Mesendoderm (in vitro differentiated cells): ENCODE measurements at regions not wholly inside any gene's neighbourhood (a gene's known extent, or its start where the extent isn't known, plus 50 kb on each side); places are given as distances from the start of the nearest gene placed in this dataset. TPM values are rescaled to one million over a fixed set of nuclear protein-coding genes. Genes with fewer than 3 reads are reported as not detected.

Experiments used
- DNase-seq: peaks from one replicate; pipeline ENCODE4 v3.0.0; 2013
- H2AK5ac ChIP-seq: 2 replicates; pipeline ENCODE4 v1.6.1; 2013; ENCODE audit warnings: low read length, inconsistent platforms
- H2BK120ac ChIP-seq: 2 replicates; pipeline ENCODE4 v1.6.1; 2013; ENCODE audit warnings: low read depth, mild to moderate bottlenecking, low read length, moderate library complexity, mixed read lengths
- H2BK15ac ChIP-seq: replicated peaks from 2 replicates; pipeline ENCODE4 v1.6.1; 2013; ENCODE audit warnings: low read depth, mild to moderate bottlenecking, moderate library complexity
- H2BK5ac ChIP-seq: 2 replicates; pipeline ENCODE4 v1.6.1; 2013; ENCODE audit warnings: low read length, inconsistent platforms
- H3K18ac ChIP-seq: 2 replicates; pipeline ENCODE4 v1.6.1; 2013; ENCODE audit warnings: mild to moderate bottlenecking, low read length, mixed read lengths
- H3K23ac ChIP-seq: one replicate; pipeline ENCODE4 v1.6.1; 2013; ENCODE audit warnings: low read length
- H3K27ac ChIP-seq: 2 replicates; pipeline ENCODE4 v1.5.1; 2013; ENCODE audit warnings: low read depth, mild to moderate bottlenecking, inconsistent platforms, low read length, moderate library complexity
- H3K27me3 ChIP-seq: 2 replicates; pipeline ENCODE4 v1.6.1; 2013; ENCODE audit warnings: low read length, control low read depth, mild to moderate bottlenecking, inconsistent platforms; ENCODE audit not compliant: insufficient read depth, poor library complexity
- H3K36me3 ChIP-seq: 2 replicates; pipeline ENCODE4 v1.6.1; 2013; ENCODE audit warnings: low read length, inconsistent platforms; ENCODE audit not compliant: control insufficient read depth, insufficient read depth
- H3K4ac ChIP-seq: one replicate; pipeline ENCODE4 v1.6.1; 2013; ENCODE audit warnings: low read depth, mild to moderate bottlenecking, low read length, moderate library complexity
- H3K4me1 ChIP-seq: 2 replicates; pipeline ENCODE4 v1.6.1; 2013; ENCODE audit warnings: low read depth, low read length, inconsistent platforms; ENCODE audit not compliant: control insufficient read depth
- H3K4me2 ChIP-seq: 2 replicates; pipeline ENCODE4 v1.6.1; 2013; ENCODE audit warnings: low read length
- H3K4me3 ChIP-seq: 2 replicates; pipeline ENCODE4 v1.5.1; 2013; ENCODE audit warnings: mild to moderate bottlenecking, low read length
- H3K56ac ChIP-seq: one replicate; pipeline ENCODE4 v1.6.1; 2013; ENCODE audit warnings: low read length
- H3K79me1 ChIP-seq: 2 replicates; pipeline ENCODE4 v1.6.1; 2013; ENCODE audit warnings: low read length, inconsistent platforms
- H3K79me2 ChIP-seq: 2 replicates; pipeline ENCODE4 v1.6.1; 2013; ENCODE audit warnings: mild to moderate bottlenecking, low read length; ENCODE audit not compliant: control insufficient read depth, insufficient read depth
- H3K9ac ChIP-seq: 2 replicates; pipeline ENCODE4 v1.6.1; 2013; ENCODE audit warnings: low read length, inconsistent platforms
- H4K5ac ChIP-seq: one replicate; pipeline ENCODE4 v1.6.1; 2013; ENCODE audit warnings: low read length
- H4K8ac ChIP-seq: one replicate; pipeline ENCODE4 v1.6.1; 2013; ENCODE audit warnings: low read depth, mild to moderate bottlenecking, control low read depth, low read length, moderate library complexity
- WGBS: extraction: QIAGEN DNeasy Blood & Tissue Kit; methylation state at CpG from one replicate; pipeline ENCODE4 v1.1.7; 2013; ENCODE audit warnings: low lambda C conversion rate, missing lambda C conversion rate; ENCODE audit not compliant: insufficient coverage; ENCODE audit errors: extremely low coverage; 5-methylcytosine and 5-hydroxymethylcytosine counted together
- small RNA-seq: library from polyadenylated mRNA; stranded (forward); fragments of <200 nt; extraction: miRNeasy Mini kit (QIAGEN cat#:217004); gene quantifications from one replicate; pipeline ENCODE3, GENCODE V24; 2013; ENCODE audit not compliant: insufficient read depth

DNA sequence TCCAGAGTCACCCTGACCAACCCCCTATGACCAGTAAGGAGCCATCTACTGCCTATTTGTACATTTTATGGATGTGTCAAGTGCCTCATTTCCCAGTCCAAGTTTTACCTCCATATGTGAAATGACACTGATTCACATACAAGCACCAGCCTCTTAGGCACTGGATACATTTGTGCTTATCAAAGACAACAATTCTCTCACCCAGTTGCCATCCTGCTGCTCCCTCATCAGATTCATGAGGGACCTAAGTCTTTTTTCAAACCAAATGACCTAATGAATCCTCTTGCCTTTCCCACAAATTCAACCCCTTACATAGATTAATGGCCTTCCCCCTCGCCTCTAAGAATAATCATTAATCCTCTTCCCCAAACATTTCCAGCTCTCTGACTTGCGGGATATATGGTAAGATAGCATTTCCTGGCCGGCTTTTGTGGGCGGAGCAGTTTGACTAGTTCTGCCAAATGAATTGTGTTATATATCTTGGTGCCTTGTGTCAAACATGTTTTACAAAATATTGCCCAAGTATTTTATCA lies 233.9 kb downstream of the ARAP2 start:
- Histone ChIP-seq H4K8ac (no peak overlapping the region), H3K9ac (no peak overlapping the region), H3K18ac (peak overlapping the region; percentile 60), H3K4ac (no peak overlapping the region), H3K4me2 (no peak overlapping the region), H2BK120ac (peak overlapping the region; percentile 73), H2AK5ac (no peak overlapping the region), H3K79me1 (no peaks in the 10 kb centered on the region), H3K27ac (no peak overlapping the region), H2BK5ac (no peak overlapping the region), H2BK15ac (no peak overlapping the region), H3K56ac (no peak overlapping the region), H3K4me1 (no peaks in the 10 kb centered on the region), H3K4me3 (no peak overlapping the region), H3K36me3 (no peaks in the 10 kb centered on the region), H3K23ac (no peak overlapping the region), H4K5ac (no peak overlapping the region), H3K79me2 (no peaks in the 10 kb centered on the region), H3K27me3 (no peaks in the 10 kb centered on the region)
- WGBS: no CpG with 5 or more reads among the region's 4 CpGs
- peak; percentile 34 for DNase-seq

DNA sequence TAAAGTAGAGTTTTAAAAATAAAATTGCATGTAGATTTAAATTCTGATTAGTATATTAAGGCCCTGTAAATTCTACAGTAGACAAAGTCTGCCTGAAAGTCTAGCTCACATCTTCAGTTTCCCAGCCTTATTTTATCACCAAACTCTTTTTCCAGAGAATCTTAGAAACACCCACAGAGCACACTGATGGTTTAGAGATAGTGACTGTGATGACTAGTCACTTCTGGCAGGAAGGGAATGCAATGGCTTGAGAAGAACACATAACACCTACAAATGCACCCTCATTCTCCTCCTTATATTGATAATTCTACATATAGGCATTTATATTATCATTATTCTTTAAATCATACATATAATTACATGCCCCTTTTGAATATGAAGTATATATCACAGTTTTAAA lies 232.9 kb downstream of the ARAP2 start:
- no peak overlapping the region for H3K4me3 ChIP-seq
- DNase-seq: peak; percentile 88
- no peaks in the 10 kb centered on the region for H3K79me2 ChIP-seq
- no peaks in the 10 kb centered on the region for H3K79me1 ChIP-seq
- no peak overlapping the region for H3K4ac ChIP-seq
- no peak overlapping the region for H4K8ac ChIP-seq
- H3K9ac ChIP-seq: no peak overlapping the region
- H3K27me3 ChIP-seq: no peaks in the 10 kb centered on the region
- H3K36me3 ChIP-seq: no peaks in the 10 kb centered on the region
- H3K27ac ChIP-seq: no peak overlapping the region
- no peak overlapping the region for H4K5ac ChIP-seq
- no peak overlapping the region for H3K56ac ChIP-seq
- no peak overlapping the region for H3K18ac ChIP-seq
- no peak overlapping the region for H3K23ac ChIP-seq
- no peak overlapping the region for H3K4me2 ChIP-seq
- no peak overlapping the region for H2BK120ac ChIP-seq
- H2BK15ac ChIP-seq: no peak overlapping the region
- no peak overlapping the region for H2BK5ac ChIP-seq
- no peaks in the 10 kb centered on the region for H3K4me1 ChIP-seq
- H2AK5ac ChIP-seq: no peak overlapping the region

DNA sequence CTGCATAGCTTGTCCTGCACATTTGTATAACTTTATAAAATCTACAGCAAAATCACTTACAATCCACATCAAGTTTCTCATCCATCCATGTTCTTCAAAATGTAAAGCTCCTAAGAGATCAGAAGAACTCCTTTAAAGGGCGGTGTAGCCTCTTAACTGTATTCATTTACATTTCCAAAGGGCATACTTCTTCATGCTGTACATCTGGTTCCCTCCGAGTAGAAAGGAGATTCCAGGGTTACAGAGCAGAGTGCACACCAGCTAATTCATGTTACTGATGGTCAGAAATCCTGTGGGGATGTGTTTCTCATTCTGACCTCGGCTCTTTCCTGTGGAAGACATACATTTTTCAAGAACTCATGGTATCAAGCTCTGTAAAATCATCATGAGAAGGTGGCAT lies 231.8 kb downstream of the ARAP2 start:
- Histone ChIP-seq H3K4me1 (no peaks in the 10 kb centered on the region), H3K18ac (peak overlapping the region; percentile 51), H2BK5ac (no peak overlapping the region), H3K36me3 (no peaks in the 10 kb centered on the region), H3K4me3 (no peak overlapping the region), H3K56ac (no peak overlapping the region), H3K9ac (no peak overlapping the region), H2BK120ac (no peak overlapping the region), H4K5ac (no peak overlapping the region), H3K4me2 (no peak overlapping the region), H3K4ac (no peak overlapping the region), H4K8ac (no peak overlapping the region), H3K27me3 (no peaks in the 10 kb centered on the region), H3K23ac (no peak overlapping the region), H2BK15ac (peak overlapping the region; percentile 85), H2AK5ac (no peak overlapping the region), H3K79me1 (no peaks in the 10 kb centered on the region), H3K79me2 (no peaks in the 10 kb centered on the region), H3K27ac (no peak overlapping the region)
- no peak for DNase-seq
- no CpG with 5 or more reads among the region's 3 CpGs for WGBS

DNA sequence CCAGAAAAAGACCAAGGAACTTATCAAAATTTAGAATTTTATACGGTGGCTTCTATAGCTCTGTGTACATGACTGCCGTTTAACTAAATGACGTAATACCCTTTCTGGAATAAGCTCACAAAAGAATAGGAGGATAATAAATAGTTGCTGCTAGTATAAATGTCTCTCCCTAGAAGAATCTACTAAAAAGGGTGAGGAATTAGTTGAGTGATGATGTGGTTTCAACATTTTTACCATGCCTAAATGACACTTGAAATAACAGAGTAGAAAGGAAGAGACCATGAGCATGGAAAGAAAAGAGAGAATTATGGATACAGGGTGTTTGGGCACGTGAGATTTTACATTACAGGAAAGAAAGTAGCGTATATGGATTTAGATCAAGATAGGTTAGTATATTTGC lies 231.1 kb downstream of the ARAP2 start:
- H3K36me3 ChIP-seq: no peaks in the 10 kb centered on the region
- no peak overlapping the region for H3K23ac ChIP-seq
- DNase-seq: no peak
- H3K4me3 ChIP-seq: no peak overlapping the region
- H4K5ac ChIP-seq: no peak overlapping the region
- H3K79me1 ChIP-seq: no peaks in the 10 kb centered on the region
- H3K4me2 ChIP-seq: no peak overlapping the region
- no peaks in the 10 kb centered on the region for H3K4me1 ChIP-seq
- H2AK5ac ChIP-seq: no peak overlapping the region
- H4K8ac ChIP-seq: no peak overlapping the region
- H2BK5ac ChIP-seq: no peak overlapping the region
- H3K27ac ChIP-seq: no peak overlapping the region
- no peaks in the 10 kb centered on the region for H3K27me3 ChIP-seq
- H2BK120ac ChIP-seq: no peak overlapping the region
- no peaks in the 10 kb centered on the region for H3K79me2 ChIP-seq
- H3K18ac ChIP-seq: no peak overlapping the region
- H2BK15ac ChIP-seq: no peak overlapping the region
- WGBS: no CpG with 5 or more reads among the region's 5 CpGs
- no peak overlapping the region for H3K4ac ChIP-seq
- no peak overlapping the region for H3K56ac ChIP-seq
- H3K9ac ChIP-seq: no peak overlapping the region

Small RNAs in the stretch of these regions (small RNA-seq; reads per million reads assigned to genes)
- not detected for gene AC097535.2
- gene RF01210: not detected
- not detected for gene RNU6-573P
